ENCODE measurements at regions not wholly inside any gene's neighbourhood (a gene's known extent, or its start where the extent isn't known, plus 50 kb on each side); places are given as distances from the start of the nearest gene placed in this dataset.

GRCh38 chr1:30489737-30490389 is 233.5 kb downstream of the MATN1 start:
- no peak for TF ChIP-seq POLR2A (IDR thresholded peaks at IDR 0.05; ENCODE audit: low read length)
- no peak for TF ChIP-seq GATA1 (IDR thresholded peaks at IDR 0.05; ENCODE audit: low read depth, low read length)

All from erythroblast (primary cell).